GM12872 (cell line): ENCODE measurements at regions not wholly inside any gene's neighbourhood (a gene's known extent, or its start where the extent isn't known, plus 50 kb on each side); places are given as distances from the start of the nearest gene placed in this dataset.

Experiments
- TF ChIP-seq, protein P1 (sequence below): IDR thresholded peaks from 3 replicates; pipeline ENCODE4 v1.5.1; 2011; ENCODE audit warnings: low read depth, mild to moderate bottlenecking, low read length, moderate library complexity; ENCODE audit not compliant: insufficient read depth

DNA sequence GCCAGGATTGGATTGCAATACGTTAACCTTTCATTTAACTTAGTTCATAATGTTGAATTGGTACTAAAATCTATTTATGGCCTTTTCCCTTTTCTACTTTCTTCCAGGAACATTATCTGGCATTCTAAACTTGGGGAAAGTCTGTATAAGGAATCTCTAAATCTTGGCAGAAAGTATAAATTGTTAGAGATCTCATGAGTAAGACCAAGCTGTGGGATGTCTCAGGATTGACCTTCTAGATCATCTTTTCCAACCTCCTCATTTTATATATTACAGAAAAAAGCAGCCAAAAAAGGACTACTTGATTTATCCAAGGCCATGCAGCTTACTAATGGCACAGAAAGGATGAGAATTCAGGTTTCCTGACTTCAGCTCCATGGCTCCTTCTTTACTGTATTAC, 598.3 kb downstream of the INHBA start:
- TF ChIP-seq, protein P1, sequence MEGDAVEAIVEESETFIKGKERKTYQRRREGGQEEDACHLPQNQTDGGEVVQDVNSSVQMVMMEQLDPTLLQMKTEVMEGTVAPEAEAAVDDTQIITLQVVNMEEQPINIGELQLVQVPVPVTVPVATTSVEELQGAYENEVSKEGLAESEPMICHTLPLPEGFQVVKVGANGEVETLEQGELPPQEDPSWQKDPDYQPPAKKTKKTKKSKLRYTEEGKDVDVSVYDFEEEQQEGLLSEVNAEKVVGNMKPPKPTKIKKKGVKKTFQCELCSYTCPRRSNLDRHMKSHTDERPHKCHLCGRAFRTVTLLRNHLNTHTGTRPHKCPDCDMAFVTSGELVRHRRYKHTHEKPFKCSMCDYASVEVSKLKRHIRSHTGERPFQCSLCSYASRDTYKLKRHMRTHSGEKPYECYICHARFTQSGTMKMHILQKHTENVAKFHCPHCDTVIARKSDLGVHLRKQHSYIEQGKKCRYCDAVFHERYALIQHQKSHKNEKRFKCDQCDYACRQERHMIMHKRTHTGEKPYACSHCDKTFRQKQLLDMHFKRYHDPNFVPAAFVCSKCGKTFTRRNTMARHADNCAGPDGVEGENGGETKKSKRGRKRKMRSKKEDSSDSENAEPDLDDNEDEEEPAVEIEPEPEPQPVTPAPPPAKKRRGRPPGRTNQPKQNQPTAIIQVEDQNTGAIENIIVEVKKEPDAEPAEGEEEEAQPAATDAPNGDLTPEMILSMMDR = no peak

- TF ChIP-seq, protein P1 = no peak
These were observed 599.6 kb downstream of the INHBA start for GRCh38 chr7:41103331-41103730.

- TF ChIP-seq, protein P1 = no peak
These were observed 604.0 kb downstream of the INHBA start for GRCh38 chr7:41098846-41099245.

GRCh38 chr7:41098402-41098801, 604.5 kb downstream of the INHBA start:
- TF ChIP-seq, protein P1 = no peak

DNA sequence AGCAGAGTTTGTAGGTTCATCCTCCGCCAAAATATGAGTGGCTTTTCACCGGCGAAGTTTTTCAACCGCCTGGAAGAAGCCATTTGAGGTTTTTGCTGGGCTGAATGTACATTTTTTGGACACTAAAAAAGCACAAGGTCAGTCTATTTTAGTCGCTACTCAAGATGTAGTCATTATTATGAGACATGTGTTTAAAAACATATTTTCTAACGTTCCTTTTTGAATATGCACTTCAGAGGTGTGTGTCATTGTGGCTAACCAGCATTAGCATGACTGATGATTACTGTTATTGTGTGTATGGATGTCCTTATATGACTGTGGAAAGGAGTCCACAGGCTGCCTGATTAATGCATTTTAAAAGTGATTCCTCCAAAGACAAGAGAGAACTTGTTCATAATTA, 605.4 kb downstream of the INHBA start:
- TF ChIP-seq, protein P1 = no peak

DNA sequence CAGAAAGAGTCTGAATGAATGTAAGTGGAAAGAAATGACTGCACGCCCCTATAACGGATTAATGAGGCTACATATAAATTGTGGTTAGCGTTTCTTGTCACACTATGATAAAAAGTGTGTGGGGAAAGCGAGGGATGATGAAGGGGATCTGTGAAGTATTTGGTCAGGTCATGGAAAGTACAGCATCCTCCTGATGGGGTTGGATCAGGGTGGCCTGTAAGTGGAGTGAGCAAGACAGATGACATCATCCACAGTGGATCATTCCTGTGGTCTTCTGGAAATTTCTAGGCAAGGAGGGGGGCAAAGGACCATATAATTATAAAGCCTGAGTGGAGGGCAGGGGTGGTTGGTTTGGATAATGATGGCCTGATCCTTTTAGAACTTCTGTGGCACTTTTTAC, 606.0 kb downstream of the INHBA start:
- TF ChIP-seq, protein P1 = no peak

DNA sequence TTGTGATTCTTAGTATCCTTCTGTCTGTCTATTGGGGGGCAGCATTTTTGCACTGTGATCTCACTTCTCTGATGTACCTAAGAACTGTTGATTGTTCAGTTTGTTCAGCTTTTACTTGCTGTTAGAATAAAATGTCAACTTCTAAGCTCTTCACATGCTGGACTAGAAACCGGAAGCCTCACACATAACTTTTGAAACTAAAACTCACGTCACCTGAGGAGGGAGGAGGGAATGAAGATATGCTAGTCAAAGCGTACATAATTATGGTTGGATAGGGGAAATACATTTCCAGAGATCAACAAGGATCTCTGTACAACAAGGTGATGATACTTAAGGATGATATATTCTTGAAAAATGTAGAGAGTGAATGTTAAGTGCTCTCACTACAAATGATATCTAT, 609.7 kb downstream of the INHBA start:
- TF ChIP-seq, protein P1 = no peak

- TF ChIP-seq, protein P1 = no peak
These were observed 617.6 kb downstream of the INHBA start for GRCh38 chr7:41085244-41085643.
